DND-41 (cell line): ENCODE measurements at regions not wholly inside any gene's neighbourhood (a gene's known extent, or its start where the extent isn't known, plus 50 kb on each side); places are given as distances from the start of the nearest gene placed in this dataset.

ENCODE experiments used
- ATAC-seq: fragments of 200-7000 bp; cut with Tn5 transposase; 3 replicates; pipeline ENCODE4 v1.9.1; 2021; ENCODE audit warnings: low read depth; ENCODE audit not compliant: insufficient read depth
- DNase-seq: peaks from one replicate; pipeline ENCODE4 v3.0.0-alpha.2; 2020
- H2AFZ ChIP-seq: 2 replicates; pipeline ENCODE4 v1.6.0; 2012; ENCODE audit warnings: low read depth, low read length
- H3K27ac ChIP-seq: 2 replicates; pipeline ENCODE4 v1.5.1; 2012; ENCODE audit warnings: low read length, inconsistent platforms
- H3K27me3 ChIP-seq: fragments of 200-600 bp; sonication (generic); 2 replicates; pipeline ENCODE4 v1.6.0; 2012; ENCODE audit warnings: low read length, mild to moderate bottlenecking, inconsistent platforms; ENCODE audit not compliant: insufficient read depth, poor library complexity
- H3K36me3 ChIP-seq: 2 replicates; pipeline ENCODE4 v1.5.1; 2012; ENCODE audit warnings: low read length, inconsistent platforms; ENCODE audit not compliant: insufficient read depth
- H3K4me1 ChIP-seq: 2 replicates; pipeline ENCODE4 v1.5.1; 2012; ENCODE audit warnings: mild to moderate bottlenecking, low read length; ENCODE audit not compliant: insufficient read depth
- H3K4me2 ChIP-seq: 2 replicates; pipeline ENCODE4 v1.6.0; 2012; ENCODE audit warnings: mild to moderate bottlenecking, moderate library complexity, low read length, inconsistent platforms; ENCODE audit not compliant: insufficient read depth
- H3K4me3 ChIP-seq, 2 experiments: fragments of 200-600 bp in 1 of 2; shearing (Covaris generic) in 1 of 2; 2 replicates each; pipeline ENCODE4 v1.5.1; 2012 to 2016; ENCODE audit warnings: inconsistent platforms in 2 of 2, low read length in 2 of 2, mild to moderate bottlenecking in 2 of 2, low read depth in 1 of 2, moderate library complexity in 1 of 2
- H3K79me2 ChIP-seq: 2 replicates; pipeline ENCODE4 v1.6.0; 2012; ENCODE audit warnings: low read length, inconsistent platforms; ENCODE audit not compliant: insufficient read depth
- H3K9ac ChIP-seq: 2 replicates; pipeline ENCODE4 v1.6.0; 2012; ENCODE audit warnings: low read depth, mild to moderate bottlenecking, inconsistent platforms, low read length, moderate library complexity
- H3K9me3 ChIP-seq: 2 replicates; pipeline ENCODE4 v1.5.1; 2012; ENCODE audit warnings: low read length, moderate library complexity, mild to moderate bottlenecking, inconsistent platforms; ENCODE audit not compliant: insufficient read depth, severe bottlenecking
- H4K20me1 ChIP-seq: 2 replicates; pipeline ENCODE4 v1.6.0; 2012; ENCODE audit warnings: low read length; ENCODE audit not compliant: insufficient read depth
- EZH2 ChIP-seq: IDR thresholded peaks from 3 replicates; pipeline ENCODE4 v1.6.1; 2012; ENCODE audit warnings: borderline replicate concordance, low read depth, mild to moderate bottlenecking, moderate library complexity, low read length, inconsistent platforms; ENCODE audit not compliant: severe bottlenecking
- TF ChIP-seq, protein P1 (sequence below): IDR thresholded peaks from 2 replicates; pipeline ENCODE4 v1.5.1; 2012; ENCODE audit warnings: borderline replicate concordance, low read length, moderate library complexity, mild to moderate bottlenecking; ENCODE audit not compliant: poor library complexity, severe bottlenecking; ENCODE audit errors: extremely low read depth

DNA sequence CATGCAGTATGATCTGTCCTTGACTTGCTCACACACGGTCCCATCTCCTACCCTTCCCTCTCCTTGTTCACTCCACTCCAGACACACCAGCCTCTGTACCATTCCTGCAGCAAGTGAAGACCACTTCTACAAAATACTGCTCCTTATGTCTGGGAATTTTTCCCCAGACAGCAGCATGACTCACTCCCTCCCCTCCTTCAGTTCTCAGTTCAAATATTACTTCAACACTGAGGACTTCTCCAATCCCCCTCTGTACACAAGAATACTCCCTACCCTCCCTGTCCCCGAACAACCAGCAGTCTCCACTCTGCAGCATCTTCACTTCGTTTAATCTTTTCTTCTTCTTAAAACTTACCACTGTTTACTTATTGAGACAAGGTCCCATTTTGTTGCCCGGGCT is 474.0 kb downstream of the GPAM start:
- H2AFZ ChIP-seq: no peak overlapping the region
- H3K79me2 ChIP-seq: no peaks in the 10 kb centered on the region
- ATAC-seq: no peak
- no peak overlapping the region for H3K4me2 ChIP-seq
- no peak overlapping the region for H3K9ac ChIP-seq
- no peaks in the 10 kb centered on the region for H4K20me1 ChIP-seq
- H3K27ac ChIP-seq: no peak overlapping the region
- no peak overlapping the region for H3K4me3 ChIP-seq
- no peaks in the 10 kb centered on the region for H3K27me3 ChIP-seq
- no peaks in the 10 kb centered on the region for H3K4me1 ChIP-seq
- TF ChIP-seq EZH2: no peak
- TF ChIP-seq, protein P1, sequence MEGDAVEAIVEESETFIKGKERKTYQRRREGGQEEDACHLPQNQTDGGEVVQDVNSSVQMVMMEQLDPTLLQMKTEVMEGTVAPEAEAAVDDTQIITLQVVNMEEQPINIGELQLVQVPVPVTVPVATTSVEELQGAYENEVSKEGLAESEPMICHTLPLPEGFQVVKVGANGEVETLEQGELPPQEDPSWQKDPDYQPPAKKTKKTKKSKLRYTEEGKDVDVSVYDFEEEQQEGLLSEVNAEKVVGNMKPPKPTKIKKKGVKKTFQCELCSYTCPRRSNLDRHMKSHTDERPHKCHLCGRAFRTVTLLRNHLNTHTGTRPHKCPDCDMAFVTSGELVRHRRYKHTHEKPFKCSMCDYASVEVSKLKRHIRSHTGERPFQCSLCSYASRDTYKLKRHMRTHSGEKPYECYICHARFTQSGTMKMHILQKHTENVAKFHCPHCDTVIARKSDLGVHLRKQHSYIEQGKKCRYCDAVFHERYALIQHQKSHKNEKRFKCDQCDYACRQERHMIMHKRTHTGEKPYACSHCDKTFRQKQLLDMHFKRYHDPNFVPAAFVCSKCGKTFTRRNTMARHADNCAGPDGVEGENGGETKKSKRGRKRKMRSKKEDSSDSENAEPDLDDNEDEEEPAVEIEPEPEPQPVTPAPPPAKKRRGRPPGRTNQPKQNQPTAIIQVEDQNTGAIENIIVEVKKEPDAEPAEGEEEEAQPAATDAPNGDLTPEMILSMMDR: no peak
- H3K9me3 ChIP-seq: peaks cover 17% of the 10 kb centered on the region
- DNase-seq: no peak
- H3K36me3 ChIP-seq: no peaks in the 10 kb centered on the region

- Histone ChIP-seq H3K27ac (no peak overlapping the region), H3K9me3 (peaks cover 21% of the 10 kb centered on the region)
- ATAC-seq: no peak
Observed at GRCh38 chr10:111716032-111716431, 467.5 kb downstream of the GPAM start.

GRCh38 chr10:111724121-111724520 is 459.4 kb downstream of the GPAM start:
- DNase-seq (no peak), ATAC-seq (no peak)
- Histone ChIP-seq H3K36me3 (no peaks in the 10 kb centered on the region), H2AFZ (no peak overlapping the region), H3K4me1 (no peaks in the 10 kb centered on the region), H3K4me3 (no peak overlapping the region), H3K9me3 (no peaks in the 10 kb centered on the region), H3K27me3 (no peaks in the 10 kb centered on the region), H3K9ac (no peak overlapping the region), H3K27ac (no peak overlapping the region), H4K20me1 (no peaks in the 10 kb centered on the region), H3K79me2 (no peaks in the 10 kb centered on the region), H3K4me2 (no peak overlapping the region)
- TF ChIP-seq EZH2: no peak
- TF ChIP-seq, protein P1: no peak

More at GRCh38 chr10:111716032-111716431, 467.5 kb downstream of the GPAM start:
- H2AFZ ChIP-seq: no peak overlapping the region
- TF ChIP-seq, protein P1: no peak
- DNase-seq: no peak
- no peaks in the 10 kb centered on the region for H3K27me3 ChIP-seq
- H3K79me2 ChIP-seq: no peaks in the 10 kb centered on the region
- no peak overlapping the region for H3K4me2 ChIP-seq
- no peaks in the 10 kb centered on the region for H3K36me3 ChIP-seq
- no peaks in the 10 kb centered on the region for H3K4me1 ChIP-seq
- no peak overlapping the region for H3K4me3 ChIP-seq
- H4K20me1 ChIP-seq: no peaks in the 10 kb centered on the region
- H3K9ac ChIP-seq: no peak overlapping the region

DNA sequence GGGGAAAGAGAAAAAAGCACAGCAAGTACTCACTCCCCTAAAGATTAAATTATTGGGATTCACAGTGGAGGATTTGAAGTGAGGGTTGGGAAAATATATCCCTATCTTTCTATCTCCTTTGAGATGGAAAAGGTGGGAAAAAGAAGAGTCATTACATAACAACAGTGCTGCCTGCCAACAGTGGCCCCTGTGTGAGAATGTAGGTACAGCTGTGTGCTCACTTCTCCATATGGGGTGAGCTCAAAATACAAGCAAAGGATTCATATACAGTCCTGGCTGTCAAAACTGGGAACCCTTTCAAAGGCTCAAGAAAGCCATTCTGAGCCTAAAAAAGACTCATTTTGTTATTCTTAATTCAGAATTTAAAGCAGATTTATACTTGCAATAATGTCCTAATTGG is 458.5 kb downstream of the GPAM start:
- Histone ChIP-seq H3K79me2 (no peaks in the 10 kb centered on the region), H3K9me3 (no peaks in the 10 kb centered on the region), H4K20me1 (no peaks in the 10 kb centered on the region), H3K4me2 (no peak overlapping the region), H2AFZ (no peak overlapping the region), H3K36me3 (no peaks in the 10 kb centered on the region), H3K27ac (no peak overlapping the region), H3K4me3 (no peak overlapping the region), H3K4me1 (no peaks in the 10 kb centered on the region), H3K27me3 (no peaks in the 10 kb centered on the region), H3K9ac (no peak overlapping the region)
- ATAC-seq (no peak), DNase-seq (no peak)
- TF ChIP-seq EZH2: no peak
- TF ChIP-seq, protein P1: no peak
